OCI-LY1 (cell line): ENCODE measurements at regions not wholly inside any gene's neighbourhood (a gene's known extent, or its start where the extent isn't known, plus 50 kb on each side); places are given as distances from the start of the nearest gene placed in this dataset.

Source experiments
- EZH2 ChIP-seq: fragments of 200-600 bp; sonication (generic), shearing (Covaris generic); IDR thresholded peaks from 2 replicates; pipeline ENCODE4 v1.8.0; 2017; ENCODE audit warnings: borderline replicate concordance, mixed run types, mild to moderate bottlenecking, antibody characterized with exemption, low read length, moderate library complexity, mixed read lengths
- TF ChIP-seq, protein P1 (sequence below): fragments of 200-600 bp; sonication (generic), shearing (Covaris generic); IDR thresholded peaks from 2 replicates; pipeline ENCODE4 v1.5.1; 2017; ENCODE audit warnings: mild to moderate bottlenecking, antibody characterized with exemption, low read length, moderate library complexity, mixed read lengths

DNA sequence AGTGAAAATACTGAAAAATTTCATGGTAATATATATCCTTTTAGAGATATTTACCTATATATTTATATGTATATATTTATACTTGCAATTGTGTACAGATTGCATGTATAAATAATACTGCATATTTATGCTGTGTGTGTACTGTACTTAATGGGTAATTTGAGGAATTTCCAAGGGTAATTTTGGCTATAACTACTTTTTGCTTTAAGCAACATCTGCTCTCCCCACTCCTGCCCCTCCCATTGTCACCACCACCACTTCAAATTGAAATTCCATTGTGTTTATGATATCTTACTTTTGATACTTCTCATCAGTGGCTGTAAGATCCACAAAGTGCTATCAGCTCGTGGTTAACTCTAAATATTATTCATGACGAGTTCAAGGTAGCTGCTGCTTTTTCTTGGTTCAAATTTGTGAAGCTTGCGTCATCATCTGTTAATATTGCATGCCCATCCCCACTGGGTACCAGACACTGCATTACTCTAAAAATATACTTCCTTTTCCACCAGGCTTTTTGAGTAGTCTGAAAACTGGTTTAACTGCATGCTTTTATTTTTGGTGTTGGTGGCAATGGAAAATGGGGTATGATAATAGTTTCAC is 91.7 kb upstream of the MITF start:
- TF ChIP-seq, protein P1, sequence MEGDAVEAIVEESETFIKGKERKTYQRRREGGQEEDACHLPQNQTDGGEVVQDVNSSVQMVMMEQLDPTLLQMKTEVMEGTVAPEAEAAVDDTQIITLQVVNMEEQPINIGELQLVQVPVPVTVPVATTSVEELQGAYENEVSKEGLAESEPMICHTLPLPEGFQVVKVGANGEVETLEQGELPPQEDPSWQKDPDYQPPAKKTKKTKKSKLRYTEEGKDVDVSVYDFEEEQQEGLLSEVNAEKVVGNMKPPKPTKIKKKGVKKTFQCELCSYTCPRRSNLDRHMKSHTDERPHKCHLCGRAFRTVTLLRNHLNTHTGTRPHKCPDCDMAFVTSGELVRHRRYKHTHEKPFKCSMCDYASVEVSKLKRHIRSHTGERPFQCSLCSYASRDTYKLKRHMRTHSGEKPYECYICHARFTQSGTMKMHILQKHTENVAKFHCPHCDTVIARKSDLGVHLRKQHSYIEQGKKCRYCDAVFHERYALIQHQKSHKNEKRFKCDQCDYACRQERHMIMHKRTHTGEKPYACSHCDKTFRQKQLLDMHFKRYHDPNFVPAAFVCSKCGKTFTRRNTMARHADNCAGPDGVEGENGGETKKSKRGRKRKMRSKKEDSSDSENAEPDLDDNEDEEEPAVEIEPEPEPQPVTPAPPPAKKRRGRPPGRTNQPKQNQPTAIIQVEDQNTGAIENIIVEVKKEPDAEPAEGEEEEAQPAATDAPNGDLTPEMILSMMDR, result no peak
- TF ChIP-seq EZH2, result no peak
